T-helper 2 cell treated with Interferon-gamma antibody and Interleukin-4, amounts not matched to agents 5 μg/mL and 100 μg/mL, for 36 hours (primary cell): ENCODE measurements at regions not wholly inside any gene's neighbourhood (a gene's known extent, or its start where the extent isn't known, plus 50 kb on each side); places are given as distances from the start of the nearest gene placed in this dataset.

Experiments
- DNase-seq: peaks from one replicate; pipeline ENCODE4 v3.0.0; 2021; ENCODE audit warnings: low spot score
- H3K27ac Mint-ChIP-seq: one replicate; pipeline ENCODE4 v1.8.0; 2021; ENCODE audit warnings: mild to moderate bottlenecking, mixed read lengths
- H3K27me3 Mint-ChIP-seq: one replicate; pipeline ENCODE4 v1.8.0; 2021; ENCODE audit warnings: low read depth, mixed read lengths
- H3K36me3 Mint-ChIP-seq: one replicate; pipeline ENCODE4 v1.8.0; 2021; ENCODE audit warnings: low read depth, mixed read lengths
- H3K4me1 Mint-ChIP-seq: one replicate; pipeline ENCODE4 v1.8.0; 2021; ENCODE audit warnings: low read depth, mixed read lengths
- H3K4me3 Mint-ChIP-seq: one replicate; pipeline ENCODE4 v1.8.0; 2022; ENCODE audit warnings: mild to moderate bottlenecking, moderate library complexity, mixed read lengths
- H3K9me3 Mint-ChIP-seq: one replicate; pipeline ENCODE4 v1.8.0; 2021; ENCODE audit warnings: mixed read lengths

DNA sequence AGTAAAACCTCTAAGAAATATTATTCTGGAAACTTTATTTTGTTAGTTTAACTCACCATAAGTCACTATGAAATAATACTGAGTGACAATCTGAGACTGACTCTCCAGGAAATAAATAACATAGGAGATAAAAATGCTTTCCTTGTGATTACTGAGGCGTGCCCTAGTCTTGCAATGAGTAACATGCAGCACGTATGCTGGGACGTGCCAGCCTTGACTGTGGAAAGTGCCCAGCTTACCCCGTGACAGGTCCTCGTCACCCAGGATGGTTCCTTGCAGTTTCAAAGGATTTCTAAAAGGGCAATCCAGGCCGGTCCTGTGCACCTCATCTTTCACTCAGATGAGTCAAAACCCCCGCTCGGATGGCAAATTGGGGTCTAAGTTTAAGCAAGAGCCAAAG lies 720.8 kb upstream of the ADAMTS16 start:
- H3K9me3 Mint-ChIP-seq, result peaks cover 46% of the 10 kb centered on the region
- no peaks in the 10 kb centered on the region for H3K4me1 Mint-ChIP-seq
- no peak overlapping the region for H3K4me3 Mint-ChIP-seq
- no peaks in the 10 kb centered on the region for H3K36me3 Mint-ChIP-seq
- no peak overlapping the region for H3K27ac Mint-ChIP-seq
- no peaks in the 10 kb centered on the region for H3K27me3 Mint-ChIP-seq
- no peak for DNase-seq

- Mint-ChIP-seq H3K36me3 (no peaks in the 10 kb centered on the region), H3K4me3 (no peak overlapping the region), H3K27me3 (no peaks in the 10 kb centered on the region), H3K4me1 (no peaks in the 10 kb centered on the region), H3K9me3 (peaks cover 45% of the 10 kb centered on the region), H3K27ac (no peak overlapping the region)
- no peak for DNase-seq
These were observed 720.0 kb upstream of the ADAMTS16 start for GRCh38 chr5:4420177-4420576.

GRCh38 chr5:4420681-4421080 lies 719.4 kb upstream of the ADAMTS16 start:
- Mint-ChIP-seq H3K9me3 (peaks cover 40% of the 10 kb centered on the region), H3K36me3 (no peaks in the 10 kb centered on the region), H3K4me3 (no peak overlapping the region), H3K27me3 (no peaks in the 10 kb centered on the region), H3K4me1 (no peaks in the 10 kb centered on the region), H3K27ac (no peak overlapping the region)
- DNase-seq, result no peak

GRCh38 chr5:4422247-4422646 lies 717.9 kb upstream of the ADAMTS16 start:
- no peaks in the 10 kb centered on the region for H3K27me3 Mint-ChIP-seq
- H3K4me1 Mint-ChIP-seq, result no peaks in the 10 kb centered on the region
- H3K36me3 Mint-ChIP-seq, result no peaks in the 10 kb centered on the region
- no peak overlapping the region for H3K4me3 Mint-ChIP-seq
- no peak for DNase-seq
- no peak overlapping the region for H3K27ac Mint-ChIP-seq
- peaks cover 32% of the 10 kb centered on the region for H3K9me3 Mint-ChIP-seq

GRCh38 chr5:4424895-4425294 lies 715.2 kb upstream of the ADAMTS16 start:
- peaks cover 37% of the 10 kb centered on the region for H3K9me3 Mint-ChIP-seq

DNA sequence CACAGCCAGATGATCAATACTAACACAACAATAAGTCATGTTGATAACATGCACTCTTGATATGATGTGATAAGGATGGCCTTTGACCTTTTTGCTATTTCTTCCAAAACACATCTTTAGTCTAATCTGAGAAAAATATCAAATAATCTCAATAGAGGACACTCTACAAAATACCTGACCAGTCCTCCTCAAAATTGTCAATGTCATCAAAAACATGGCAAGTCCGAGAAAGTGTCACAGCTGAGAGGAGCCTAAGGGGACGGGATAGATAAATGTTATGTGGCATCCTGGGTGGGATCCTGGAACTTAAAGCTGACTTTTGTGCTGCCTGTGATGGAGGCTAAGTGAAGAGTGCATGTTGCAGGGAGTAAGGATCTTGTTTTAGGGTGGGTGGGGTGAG lies 699.6 kb upstream of the ADAMTS16 start:
- Mint-ChIP-seq H3K36me3 (peaks cover 2% of the 10 kb centered on the region), H3K27me3 (no peaks in the 10 kb centered on the region), H3K27ac (no peak overlapping the region), H3K9me3 (peaks cover 56% of the 10 kb centered on the region), H3K4me3 (no peak overlapping the region), H3K4me1 (no peaks in the 10 kb centered on the region)
- DNase-seq, result no peak

More at GRCh38 chr5:4424895-4425294, 715.2 kb upstream of the ADAMTS16 start:
- no peaks in the 10 kb centered on the region for H3K36me3 Mint-ChIP-seq
- H3K27me3 Mint-ChIP-seq, result no peaks in the 10 kb centered on the region
- DNase-seq, result no peak
- no peak overlapping the region for H3K27ac Mint-ChIP-seq
- H3K4me3 Mint-ChIP-seq, result no peak overlapping the region
- no peaks in the 10 kb centered on the region for H3K4me1 Mint-ChIP-seq

GRCh38 chr5:4442221-4442620 lies 697.9 kb upstream of the ADAMTS16 start:
- no peak overlapping the region for H3K4me3 Mint-ChIP-seq
- peaks cover 2% of the 10 kb centered on the region for H3K36me3 Mint-ChIP-seq
- peaks cover 60% of the 10 kb centered on the region for H3K9me3 Mint-ChIP-seq
- no peaks in the 10 kb centered on the region for H3K4me1 Mint-ChIP-seq
- DNase-seq, result no peak
- no peak overlapping the region for H3K27ac Mint-ChIP-seq
- H3K27me3 Mint-ChIP-seq, result no peaks in the 10 kb centered on the region

GRCh38 chr5:4447657-4448056 lies 692.5 kb upstream of the ADAMTS16 start:
- no peaks in the 10 kb centered on the region for H3K27me3 Mint-ChIP-seq
- DNase-seq, result no peak
- H3K36me3 Mint-ChIP-seq, result no peaks in the 10 kb centered on the region
- H3K27ac Mint-ChIP-seq, result no peak overlapping the region
- peaks cover 33% of the 10 kb centered on the region for H3K9me3 Mint-ChIP-seq
- H3K4me1 Mint-ChIP-seq, result no peaks in the 10 kb centered on the region
- H3K4me3 Mint-ChIP-seq, result no peak overlapping the region

GRCh38 chr5:4453655-4454054 lies 686.5 kb upstream of the ADAMTS16 start:
- H3K4me1 Mint-ChIP-seq, result no peaks in the 10 kb centered on the region

DNA sequence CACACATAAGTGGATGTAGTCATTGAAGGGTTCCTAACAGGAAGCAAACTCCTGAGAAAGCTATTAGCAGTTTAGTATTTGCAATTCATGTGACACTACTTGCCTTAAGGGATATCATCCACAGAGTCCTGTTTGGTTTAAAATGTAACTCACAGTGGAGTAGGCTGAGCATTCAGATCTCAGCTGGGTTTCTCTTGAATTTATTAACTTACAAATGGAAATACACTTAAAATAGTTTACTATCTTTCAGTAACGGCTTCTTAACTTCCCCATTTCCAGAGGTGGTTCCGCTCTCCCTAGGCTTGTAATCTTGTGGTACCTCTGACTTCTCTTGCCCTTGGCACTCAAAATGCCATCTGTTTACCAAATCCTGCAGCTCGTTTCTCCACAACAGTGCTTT lies 660.7 kb upstream of the ADAMTS16 start:
- Mint-ChIP-seq H3K36me3 (no peaks in the 10 kb centered on the region), H3K4me1 (no peaks in the 10 kb centered on the region), H3K4me3 (no peak overlapping the region), H3K9me3 (peaks cover 30% of the 10 kb centered on the region), H3K27me3 (no peaks in the 10 kb centered on the region), H3K27ac (no peak overlapping the region)
- DNase-seq, result no peak

More at GRCh38 chr5:4453655-4454054, 686.5 kb upstream of the ADAMTS16 start:
- Mint-ChIP-seq H3K27ac (no peak overlapping the region), H3K27me3 (no peaks in the 10 kb centered on the region), H3K9me3 (peaks cover 10% of the 10 kb centered on the region), H3K36me3 (no peaks in the 10 kb centered on the region), H3K4me3 (no peak overlapping the region)
- DNase-seq, result no peak

GRCh38 chr5:4480528-4481349 lies 659.4 kb upstream of the ADAMTS16 start:
- H3K4me3 Mint-ChIP-seq, result no peak overlapping the region
- H3K36me3 Mint-ChIP-seq, result no peaks in the 10 kb centered on the region
- H3K9me3 Mint-ChIP-seq, result peaks cover 26% of the 10 kb centered on the region
- DNase-seq, result no peak
- H3K4me1 Mint-ChIP-seq, result no peaks in the 10 kb centered on the region
- H3K27me3 Mint-ChIP-seq, result no peaks in the 10 kb centered on the region
- no peak overlapping the region for H3K27ac Mint-ChIP-seq

DNA sequence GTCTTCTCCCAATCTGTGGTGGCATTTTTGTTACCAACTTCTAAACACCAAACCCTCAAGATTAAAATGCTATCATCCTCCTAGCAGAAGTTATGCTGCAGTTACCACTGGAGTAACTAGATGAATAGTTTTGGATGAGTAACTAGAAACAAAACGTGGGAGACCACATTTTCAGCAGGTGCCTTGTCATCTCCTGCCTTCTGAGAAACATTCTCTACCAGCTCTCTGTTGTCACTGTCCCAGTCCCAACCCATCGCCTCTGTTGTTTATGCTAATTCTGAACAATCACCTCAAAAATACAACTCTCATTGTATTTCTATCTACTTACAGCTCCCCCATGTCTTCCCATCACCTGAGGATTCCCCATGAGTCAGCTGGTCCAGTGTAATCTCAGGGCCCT lies 652.5 kb upstream of the ADAMTS16 start:
- Mint-ChIP-seq H3K36me3 (no peaks in the 10 kb centered on the region), H3K27ac (no peak overlapping the region), H3K9me3 (peaks cover 28% of the 10 kb centered on the region), H3K4me1 (no peaks in the 10 kb centered on the region), H3K4me3 (no peak overlapping the region), H3K27me3 (no peaks in the 10 kb centered on the region)
- no peak for DNase-seq

- no peaks in the 10 kb centered on the region for H3K36me3 Mint-ChIP-seq
- H3K27me3 Mint-ChIP-seq, result no peaks in the 10 kb centered on the region
- no peak for DNase-seq
- H3K4me3 Mint-ChIP-seq, result no peak overlapping the region
- H3K9me3 Mint-ChIP-seq, result peaks cover 17% of the 10 kb centered on the region
- H3K4me1 Mint-ChIP-seq, result no peaks in the 10 kb centered on the region
- H3K27ac Mint-ChIP-seq, result no peak overlapping the region
These were observed 628.0 kb upstream of the ADAMTS16 start for GRCh38 chr5:4511996-4512656.

- Mint-ChIP-seq H3K4me3 (no peak overlapping the region), H3K27ac (no peak overlapping the region), H3K27me3 (no peaks in the 10 kb centered on the region), H3K9me3 (peaks cover 17% of the 10 kb centered on the region), H3K36me3 (no peaks in the 10 kb centered on the region), H3K4me1 (no peaks in the 10 kb centered on the region)
- DNase-seq, result no peak
These were observed 626.7 kb upstream of the ADAMTS16 start for GRCh38 chr5:4513381-4513780.
